Fibroblast of pulmonary artery (primary cell): ENCODE measurements at regions not wholly inside any gene's neighbourhood (a gene's known extent, or its start where the extent isn't known, plus 50 kb on each side); places are given as distances from the start of the nearest gene placed in this dataset.

Source experiments
- DNase-seq: peaks from one replicate; pipeline ENCODE4 v3.0.0-alpha.2; 2010; ENCODE audit warnings: low read depth
- H3K4me3 ChIP-seq: replicated peaks from 2 replicates; pipeline ENCODE4 v1.5.1; 2011; ENCODE audit warnings: low read depth, mild to moderate bottlenecking, control low read depth, low read length, moderate library complexity
- CTCF ChIP-seq: IDR thresholded peaks from 2 replicates; pipeline ENCODE4 v1.5.1; 2011; ENCODE audit warnings: mild to moderate bottlenecking, control low read depth, low read length, inconsistent platforms; ENCODE audit errors: missing control alignments

GRCh38 chr2:45140675-45141074 is 131.4 kb upstream of the SIX2 start:
- TF ChIP-seq CTCF = no peak
- H3K4me3 ChIP-seq = no peak overlapping the region
- DNase-seq = no peak

- no peak overlapping the region for H3K4me3 ChIP-seq
- no peak for TF ChIP-seq CTCF
- no peak for DNase-seq
Observed at GRCh38 chr2:45138904-45139303, 129.7 kb upstream of the SIX2 start.

- H3K4me3 ChIP-seq = no peak overlapping the region
- DNase-seq = no peak
- TF ChIP-seq CTCF = no peak
Observed at GRCh38 chr2:45137966-45138695, 128.9 kb upstream of the SIX2 start.

GRCh38 chr2:45134726-45135125 is 125.5 kb upstream of the SIX2 start:
- no peak for TF ChIP-seq CTCF
- peak; percentile 79 for DNase-seq
- no peak overlapping the region for H3K4me3 ChIP-seq

GRCh38 chr2:45134014-45134413 is 124.8 kb upstream of the SIX2 start:
- H3K4me3 ChIP-seq = no peak overlapping the region
- peak; percentile 21 for DNase-seq

GRCh38 chr2:45132551-45132950 is 123.3 kb upstream of the SIX2 start:
- TF ChIP-seq CTCF = no peak
- H3K4me3 ChIP-seq = no peak overlapping the region
- no peak for DNase-seq

More at GRCh38 chr2:45134014-45134413, 124.8 kb upstream of the SIX2 start:
- no peak for TF ChIP-seq CTCF

- no peak for TF ChIP-seq CTCF
- H3K4me3 ChIP-seq = no peak overlapping the region
- DNase-seq = peak; percentile 73
Observed at GRCh38 chr2:45131587-45131986, 122.3 kb upstream of the SIX2 start.
